ENCODE measurements at regions not wholly inside any gene's neighbourhood (a gene's known extent, or its start where the extent isn't known, plus 50 kb on each side); places are given as distances from the start of the nearest gene placed in this dataset.

DNA sequence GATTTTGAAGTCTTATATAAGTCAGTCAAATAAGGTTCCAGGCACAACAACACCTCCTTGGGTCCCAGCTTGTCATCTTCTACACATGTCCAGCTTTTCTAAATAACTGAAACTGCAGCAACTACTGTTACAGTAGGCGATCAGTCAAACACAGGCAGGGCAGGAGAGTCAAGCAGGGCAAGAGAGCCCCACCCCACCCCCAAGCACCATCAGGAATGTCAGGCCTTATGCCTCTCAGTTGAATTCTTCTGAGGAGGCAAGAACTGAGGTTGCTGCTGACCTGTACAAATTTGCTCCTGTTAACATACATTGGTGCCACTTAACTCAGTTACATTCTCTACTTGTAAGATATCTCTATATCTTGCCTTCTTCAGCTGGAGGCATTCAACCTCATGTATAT lies 608.8 kb upstream of the PCDH10 start:
- Histone ChIP-seq H3K27ac (ENCODE audit: low read depth, low read length) (no peak overlapping the region), H3K9me3 (ENCODE audit: insufficient read depth, low read length) (no peaks in the 10 kb centered on the region), H3F3A (ENCODE audit: insufficient read depth) (no peaks in the 10 kb centered on the region), H4K20me1 (ENCODE audit: low read depth, low read length) (no peaks in the 10 kb centered on the region), H3K4me3 (ENCODE audit: insufficient read depth, low read length, poor library complexity, severe bottlenecking) (no peak overlapping the region), H3K9ac (ENCODE audit: low read length) (no peak overlapping the region), H3K9me2 (replicated peaks; ENCODE audit: insufficient read depth, low read length) (no peaks in the 10 kb centered on the region), H2AFZ (ENCODE audit: low read depth, low read length, severe bottlenecking) (no peak overlapping the region), H3K27me3 (ENCODE audit: low read length) (no peaks in the 10 kb centered on the region), H3K79me2 (ENCODE audit: insufficient read depth, low read length) (no peaks in the 10 kb centered on the region), H3K4me2 (ENCODE audit: low read depth, low read length, poor library complexity, severe bottlenecking) (no peak overlapping the region), H3K36me3 (ENCODE audit: low read length) (no peaks in the 10 kb centered on the region)
- TF ChIP-seq, protein P1, sequence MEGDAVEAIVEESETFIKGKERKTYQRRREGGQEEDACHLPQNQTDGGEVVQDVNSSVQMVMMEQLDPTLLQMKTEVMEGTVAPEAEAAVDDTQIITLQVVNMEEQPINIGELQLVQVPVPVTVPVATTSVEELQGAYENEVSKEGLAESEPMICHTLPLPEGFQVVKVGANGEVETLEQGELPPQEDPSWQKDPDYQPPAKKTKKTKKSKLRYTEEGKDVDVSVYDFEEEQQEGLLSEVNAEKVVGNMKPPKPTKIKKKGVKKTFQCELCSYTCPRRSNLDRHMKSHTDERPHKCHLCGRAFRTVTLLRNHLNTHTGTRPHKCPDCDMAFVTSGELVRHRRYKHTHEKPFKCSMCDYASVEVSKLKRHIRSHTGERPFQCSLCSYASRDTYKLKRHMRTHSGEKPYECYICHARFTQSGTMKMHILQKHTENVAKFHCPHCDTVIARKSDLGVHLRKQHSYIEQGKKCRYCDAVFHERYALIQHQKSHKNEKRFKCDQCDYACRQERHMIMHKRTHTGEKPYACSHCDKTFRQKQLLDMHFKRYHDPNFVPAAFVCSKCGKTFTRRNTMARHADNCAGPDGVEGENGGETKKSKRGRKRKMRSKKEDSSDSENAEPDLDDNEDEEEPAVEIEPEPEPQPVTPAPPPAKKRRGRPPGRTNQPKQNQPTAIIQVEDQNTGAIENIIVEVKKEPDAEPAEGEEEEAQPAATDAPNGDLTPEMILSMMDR (IDR thresholded peaks at IDR 0.05; ENCODE audit: insufficient read depth, low read length, poor library complexity, severe bottlenecking), result no peak
- no peak for TF ChIP-seq EZH2phosphoT487 (conservative IDR thresholded peaks at IDR 0.05; ENCODE audit: low read length)

DNA sequence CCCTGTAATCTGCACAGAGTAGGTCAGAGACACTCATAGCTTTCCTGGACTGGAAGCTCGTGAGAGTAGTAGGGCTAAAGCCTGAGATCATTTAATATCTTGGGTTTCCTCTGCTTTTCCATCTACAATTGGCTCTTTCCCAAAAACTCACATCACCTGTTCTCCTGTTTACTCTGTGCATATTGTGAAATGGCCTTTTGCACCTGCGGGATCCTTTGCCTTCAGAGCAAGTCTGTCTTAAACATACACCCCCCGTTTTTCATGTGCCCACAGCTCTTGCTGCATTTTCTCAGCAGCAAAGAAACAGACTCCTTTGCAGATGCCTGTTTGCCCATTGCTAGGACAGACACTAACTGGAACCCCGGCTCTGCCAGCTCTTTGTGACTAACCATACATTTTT lies 608.3 kb upstream of the PCDH10 start:
- H3K27me3 ChIP-seq (ENCODE audit: low read length), result no peaks in the 10 kb centered on the region
- H3K4me3 ChIP-seq (ENCODE audit: insufficient read depth, low read length, poor library complexity, severe bottlenecking), result no peak overlapping the region
- H3F3A ChIP-seq (ENCODE audit: insufficient read depth), result no peaks in the 10 kb centered on the region
- no peak overlapping the region for H3K9ac ChIP-seq (ENCODE audit: low read length)
- no peak overlapping the region for H2AFZ ChIP-seq (ENCODE audit: low read depth, low read length, severe bottlenecking)
- no peak overlapping the region for H3K27ac ChIP-seq (ENCODE audit: low read depth, low read length)
- H3K9me2 ChIP-seq (replicated peaks; ENCODE audit: insufficient read depth, low read length), result no peaks in the 10 kb centered on the region
- H4K20me1 ChIP-seq (ENCODE audit: low read depth, low read length), result no peaks in the 10 kb centered on the region
- TF ChIP-seq, protein P1 (IDR thresholded peaks at IDR 0.05; ENCODE audit: insufficient read depth, low read length, poor library complexity, severe bottlenecking), result no peak
- TF ChIP-seq EZH2phosphoT487 (conservative IDR thresholded peaks at IDR 0.05; ENCODE audit: low read length), result no peak
- H3K9me3 ChIP-seq (ENCODE audit: insufficient read depth, low read length), result no peaks in the 10 kb centered on the region
- H3K79me2 ChIP-seq (ENCODE audit: insufficient read depth, low read length), result no peaks in the 10 kb centered on the region
- H3K4me2 ChIP-seq (ENCODE audit: low read depth, low read length, poor library complexity, severe bottlenecking), result no peak overlapping the region
- H3K36me3 ChIP-seq (ENCODE audit: low read length), result no peaks in the 10 kb centered on the region

DNA sequence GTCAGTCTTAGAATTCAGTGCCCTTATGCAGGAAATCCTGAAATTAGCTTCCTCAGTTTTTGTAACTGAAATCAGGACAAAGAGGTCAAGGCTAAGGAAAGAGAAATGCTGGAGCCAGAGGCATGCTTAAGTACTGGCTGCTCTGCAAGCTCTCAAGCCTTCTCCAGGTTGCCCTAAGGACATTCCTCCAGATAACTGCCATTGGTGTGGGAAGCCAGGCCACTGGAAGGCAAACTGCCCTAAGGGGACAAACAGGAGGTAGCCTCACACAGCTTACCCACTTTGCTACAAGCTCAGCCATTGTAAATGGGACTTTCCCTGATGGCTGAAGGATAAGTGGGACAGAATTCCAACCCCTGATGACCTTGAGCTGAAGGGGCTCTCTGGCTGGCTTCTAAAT lies 606.9 kb upstream of the PCDH10 start:
- H3K9me3 ChIP-seq (ENCODE audit: insufficient read depth, low read length), result no peaks in the 10 kb centered on the region
- H3K27me3 ChIP-seq (ENCODE audit: low read length), result no peaks in the 10 kb centered on the region
- no peak overlapping the region for H3K4me2 ChIP-seq (ENCODE audit: low read depth, low read length, poor library complexity, severe bottlenecking)
- TF ChIP-seq EZH2phosphoT487 (conservative IDR thresholded peaks at IDR 0.05; ENCODE audit: low read length), result no peak
- TF ChIP-seq, protein P1 (IDR thresholded peaks at IDR 0.05; ENCODE audit: insufficient read depth, low read length, poor library complexity, severe bottlenecking), result no peak
- no peak overlapping the region for H3K9ac ChIP-seq (ENCODE audit: low read length)
- no peaks in the 10 kb centered on the region for H3K9me2 ChIP-seq (replicated peaks; ENCODE audit: insufficient read depth, low read length)
- no peaks in the 10 kb centered on the region for H3K79me2 ChIP-seq (ENCODE audit: insufficient read depth, low read length)
- no peak overlapping the region for H3K4me3 ChIP-seq (ENCODE audit: insufficient read depth, low read length, poor library complexity, severe bottlenecking)
- H3K27ac ChIP-seq (ENCODE audit: low read depth, low read length), result no peak overlapping the region
- no peak overlapping the region for H2AFZ ChIP-seq (ENCODE audit: low read depth, low read length, severe bottlenecking)
- H4K20me1 ChIP-seq (ENCODE audit: low read depth, low read length), result no peaks in the 10 kb centered on the region
- no peaks in the 10 kb centered on the region for H3K36me3 ChIP-seq (ENCODE audit: low read length)
- H3F3A ChIP-seq (ENCODE audit: insufficient read depth), result no peaks in the 10 kb centered on the region

Data from SU-DHL-6 (cell line).